HCT116 (cell line): ENCODE measurements at regions not wholly inside any gene's neighbourhood (a gene's known extent, or its start where the extent isn't known, plus 50 kb on each side); places are given as distances from the start of the nearest gene placed in this dataset.
"Not testable (repeated sequence)": the region's sequence is repeated elsewhere in the genome, so short reads cannot be mapped to it uniquely, and the experiment has no call there.

Experiments
- ATAC-seq: fragments of 200-7000 bp; cut with Tn5 transposase; 2 replicates; pipeline ENCODE4 v1.9.1; 2020; ENCODE audit warnings: mild to moderate bottlenecking, moderate library complexity
- BruUV-seq: library from RNA; stranded (reverse); fragments of 400-500 nt; replicated peaks from 2 replicates; lab custom pipeline; 2021; lab: Mats Ljungman, UMichigan
- CTCF ChIA-PET: fragments of 300-600 bp; sonication (Branson Sonifier 250); formaldehyde crosslinking; loops from one replicate; lab custom pipeline; 2021; ENCODE audit warnings: antibody characterized with exemption; lab: Charles Lee
- POLR2A ChIA-PET: fragments of 300-600, 350-600 bp; sonication (Branson Sonifier 250); formaldehyde crosslinking; loops from one replicate; lab custom pipeline; 2021; ENCODE audit warnings: antibody characterized with exemption; lab: Charles Lee
- RAD21 ChIA-PET, 2 experiments: fragments of 300-600 bp; sonication (Branson Sonifier 250); formaldehyde crosslinking; loops; one replicate each; lab custom pipeline; 2023; ENCODE audit warnings: low total read pairs in 2 of 2; ENCODE audit not compliant: uncharacterized antibody in 2 of 2, unreplicated experiment in 2 of 2, low non-redundant PET in 1 of 2; lab: Charles Lee
- DNase-seq: peaks from one replicate; pipeline ENCODE4 v3.0.0-alpha.2; 2010; ENCODE audit warnings: low read depth, low spot score
- H2AFZ ChIP-seq: fragments of 200-600 bp; shearing (Covaris generic), sonication (generic); 2 replicates; pipeline ENCODE4 v1.6.1; 2017; ENCODE audit warnings: low read depth, mixed run types, mixed read lengths, antibody characterized with exemption, low read length; ENCODE audit not compliant: poor library complexity, severe bottlenecking
- H3K27ac ChIP-seq: 2 replicates; pipeline ENCODE4 v1.5.1; 2012; ENCODE audit warnings: low read depth, low read length
- H3K27me3 ChIP-seq: fragments of 200-600 bp; sonication (generic); 2 replicates; pipeline ENCODE4 v1.6.1; 2016; ENCODE audit warnings: mixed run types, low read length, mixed read lengths; ENCODE audit not compliant: insufficient read depth
- H3K36me3 ChIP-seq, 2 experiments: fragments of 200-500 bp in 1 of 2; fragments of 200-600 bp in 1 of 2; sonication (Bioruptor generic) in 1 of 2; sonication (generic) in 1 of 2; 2 replicates each; pipeline versions ENCODE4 v1.5.1 to v1.6.1; 2014 to 2016; ENCODE audit warnings: low read length in 2 of 2, inconsistent platforms in 1 of 2, mixed read lengths in 1 of 2, mixed run types in 1 of 2; ENCODE audit not compliant: insufficient read depth in 2 of 2, control insufficient read depth in 1 of 2
- H3K4me1 ChIP-seq, 2 experiments: fragments of 200-600 bp in 1 of 2; sonication (generic) in 1 of 2; 2 replicates each; pipeline versions ENCODE4 v1.5.1 to v1.6.1; 2012 to 2017; ENCODE audit warnings: low read length in 2 of 2, inconsistent platforms in 1 of 2, mild to moderate bottlenecking in 1 of 2, mixed read lengths in 1 of 2, mixed run types in 1 of 2, moderate library complexity in 1 of 2; ENCODE audit not compliant: insufficient read depth in 2 of 2, control insufficient read depth in 1 of 2
- H3K4me2 ChIP-seq: fragments of 200-600 bp; sonication (generic); 2 replicates; pipeline ENCODE4 v1.6.1; 2017; ENCODE audit warnings: mixed run types, low read length, mixed read lengths
- H3K4me3 ChIP-seq, 2 experiments: fragments of 200-600 bp in 1 of 2; sonication (generic) in 1 of 2; replicated peaks in 1 of 2; 2 replicates each; pipeline ENCODE4 v1.5.1; 2011 to 2016; ENCODE audit warnings: low read length in 2 of 2, control low read depth in 1 of 2, low read depth in 1 of 2, mild to moderate bottlenecking in 1 of 2, mixed read lengths in 1 of 2, mixed run types in 1 of 2
- H3K79me2 ChIP-seq: fragments of 200-600 bp; sonication (generic); 2 replicates; pipeline ENCODE4 v1.6.1; 2017; ENCODE audit warnings: mild to moderate bottlenecking, mixed run types, low read length, moderate library complexity, mixed read lengths; ENCODE audit not compliant: insufficient read depth
- H3K9ac ChIP-seq: fragments of 200-600 bp; sonication (generic); 2 replicates; pipeline ENCODE4 v1.6.1; 2016; ENCODE audit warnings: low read length, mixed read lengths
- H3K9me2 ChIP-seq: fragments of 200-600 bp; sonication (generic), shearing (Covaris generic); 2 replicates; pipeline ENCODE4 v1.6.1; 2017; ENCODE audit warnings: mixed run types, mild to moderate bottlenecking, moderate library complexity; ENCODE audit not compliant: insufficient read depth
- H3K9me3 ChIP-seq, 2 experiments: fragments of 200-500 bp in 1 of 2; fragments of 200-600 bp in 1 of 2; sonication (Bioruptor generic) in 1 of 2; sonication (generic) in 1 of 2; 2 replicates each; pipeline ENCODE4 v1.6.1; 2014 to 2017; ENCODE audit warnings: low read length in 2 of 2, mixed read lengths in 2 of 2, inconsistent platforms in 1 of 2, low read depth in 1 of 2, mild to moderate bottlenecking in 1 of 2, mixed run types in 1 of 2, moderate library complexity in 1 of 2; ENCODE audit not compliant: control insufficient read depth in 1 of 2, insufficient read depth in 1 of 2
- H4K20me1 ChIP-seq: fragments of 200-600 bp; sonication (generic), shearing (Covaris generic); 2 replicates; pipeline ENCODE4 v1.6.1; 2017; ENCODE audit warnings: mixed run types, mild to moderate bottlenecking, moderate library complexity; ENCODE audit not compliant: insufficient read depth
- CTCF ChIP-seq, 3 experiments: fragments of 200-600 bp in 1 of 3; sonication (generic) in 1 of 3; IDR thresholded peaks in 2 of 3; conservative IDR thresholded peaks in 1 of 3; 2 replicates each; pipeline ENCODE4 v1.5.1; 2012 to 2017; ENCODE audit warnings: low read depth in 2 of 3, low read length in 2 of 3, antibody characterized with exemption in 1 of 3, borderline replicate concordance in 1 of 3, control low read depth in 1 of 3, mild to moderate bottlenecking in 1 of 3, mixed read lengths in 1 of 3, mixed run types in 1 of 3, moderate library complexity in 1 of 3; ENCODE audit not compliant: insufficient read depth in 1 of 3
- RAD21 ChIP-seq: IDR thresholded peaks from 2 replicates; pipeline ENCODE4 v1.6.1; 2012; ENCODE audit warnings: low read depth, mild to moderate bottlenecking
- ZBTB33 ChIP-seq: IDR thresholded peaks from 2 replicates; pipeline ENCODE4 v1.6.1; 2011; ENCODE audit warnings: mild to moderate bottlenecking, low read length, moderate library complexity; ENCODE audit not compliant: insufficient replicate concordance; ENCODE audit errors: extremely low read depth
- intact Hi-C: fragments of 100-400 bp; cut with micrococcal nuclease; formaldehyde crosslinking; loops from 2 replicates; pipeline ENCODE4 v1.10.0; 2022

- Histone ChIP-seq H3K27me3 (no peaks in the 10 kb centered on the region), H3K9ac (no peak overlapping the region), H3K4me1 (no peaks in the 10 kb centered on the region), H3K9me3 (no peaks in the 10 kb centered on the region), H3K9me2 (no peaks in the 10 kb centered on the region), H3K4me3 (no peak overlapping the region), H3K4me2 (no peak overlapping the region), H4K20me1 (no peaks in the 10 kb centered on the region), H2AFZ (no peak overlapping the region), H3K79me2 (no peaks in the 10 kb centered on the region), H3K27ac (no peak overlapping the region)
- intact Hi-C loops, result loop anchor here (1.0 kb wide), 4 partner anchors 205 to 515 kb away; no protein-coding TSS in a partner anchor
- CTCF ChIA-PET, result interaction anchor here (0.9 to 9.7 kb wide), 10 partner anchors 10 to 516 kb away, joined by 3 to 141 read pairs (median 4); no protein-coding TSS in a partner anchor
- POLR2A ChIA-PET, result no interaction called here
- DNase-seq, result peak; percentile 57
- BruUV-seq, result no TSS peak
- TF ChIP-seq ZBTB33 (no peak), CTCF (IDR thresholded peaks at IDR 0.05 in 2 of 3, conservative IDR thresholded peaks at IDR 0.05 in 1 of 3; ENCODE audit: borderline replicate concordance in 1 of 3, insufficient read depth in 1 of 3, low read depth in 2 of 3, low read length in 2 of 3) (peak; percentile 90 to 93 (median 91)), RAD21 (peak; percentile 93)
- TF ChIP-seq, all 23 proteins: peak for 2
- peak; percentile 93 for ATAC-seq
- RAD21 ChIA-PET, result interaction anchor here (0.6 to 0.9 kb wide), 3 partner anchors 88 to 476 kb away, joined by 3 to 4 read pairs (median 4); no protein-coding TSS in a partner anchor
- no peaks in the 10 kb centered on the region for H3K36me3 ChIP-seq
These were observed 77.9 kb upstream of the PWP1 start for GRCh38 chr12:107607464-107608392.

GRCh38 chr12:107608779-107609178, 76.8 kb upstream of the PWP1 start:
- H3K4me1 ChIP-seq, H3K9me3 ChIP-seq, ATAC-seq, H2AFZ ChIP-seq, H3K9me2 ChIP-seq, RAD21 ChIA-PET, POLR2A ChIA-PET, BruUV-seq, H3K27me3 ChIP-seq, H3K4me3 ChIP-seq, intact Hi-C loops, H3K36me3 ChIP-seq, H3K9ac ChIP-seq, H4K20me1 ChIP-seq, H3K79me2 ChIP-seq, DNase-seq, H3K4me2 ChIP-seq, H3K27ac ChIP-seq: not testable (repeated sequence)
- CTCF ChIA-PET, result interaction anchor here (1.2 to 9.7 kb wide), 3 partner anchors 13 to 479 kb away, joined by 4 to 141 read pairs (median 12); no protein-coding TSS in a partner anchor
